ENCODE measurements at regions not wholly inside any gene's neighbourhood (a gene's known extent, or its start where the extent isn't known, plus 50 kb on each side); places are given as distances from the start of the nearest gene placed in this dataset.

- no peak for TF ChIP-seq ESRRG (CRISPR knock-in tag; IDR thresholded peaks at IDR 0.05)
- peak; percentile 73; the same call in 1 of the 2 replicates for TF ChIP-seq TCF4 (CRISPR knock-in tag; IDR thresholded peaks at IDR 0.05; ENCODE audit: borderline replicate concordance)
Measured at GRCh38 chr18:55794288-55795052, 206.5 kb upstream of the TCF4 start.

DNA sequence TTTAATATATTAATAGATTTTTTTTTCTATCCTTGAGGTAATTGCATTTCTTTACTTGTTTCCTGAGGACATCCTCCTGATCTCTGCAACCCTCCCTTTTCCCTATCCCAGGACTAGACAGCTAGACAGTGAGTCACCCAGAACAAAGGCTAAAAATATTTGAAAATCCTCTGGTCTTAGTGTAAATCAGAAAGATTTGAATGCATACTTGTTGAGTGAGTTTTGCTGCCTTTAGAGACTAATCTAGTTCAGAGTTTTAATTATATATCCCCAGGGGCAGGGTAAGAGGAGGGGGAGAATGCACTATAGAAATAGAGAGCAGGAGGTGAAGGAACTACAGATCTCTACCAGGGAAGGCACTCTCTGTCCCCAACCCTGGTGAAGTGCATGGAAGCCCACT is 202.3 kb upstream of the TCF4 start:
- ATAC-seq: peak; percentile 96
- peak; percentile 65 for TF ChIP-seq ISL1 (CRISPR knock-in tag; IDR thresholded peaks at IDR 0.05)
- no peak for TF ChIP-seq ZNF8 (CRISPR knock-in tag; IDR thresholded peaks at IDR 0.05)

More at GRCh38 chr18:55794288-55795052, 206.5 kb upstream of the TCF4 start:
- peak; percentile 60 for ATAC-seq

- no peak for ATAC-seq
- TF ChIP-seq CSDC2 (CRISPR knock-in tag; IDR thresholded peaks at IDR 0.05) (no peak), ESRRG (CRISPR knock-in tag; IDR thresholded peaks at IDR 0.05) (no peak), ISL1 (CRISPR knock-in tag; IDR thresholded peaks at IDR 0.05) (peak; percentile 67; the same call in 1 of the 2 replicates), TSHZ2 (CRISPR knock-in tag; IDR thresholded peaks at IDR 0.05) (no peak)
Measured at GRCh38 chr18:55787536-55788073, 199.6 kb upstream of the TCF4 start.

- TF ChIP-seq TCF4 (CRISPR knock-in tag; IDR thresholded peaks at IDR 0.05; ENCODE audit: borderline replicate concordance) (no peak), ZFP30 (CRISPR knock-in tag; IDR thresholded peaks at IDR 0.05) (no peak), GLIS3 (CRISPR knock-in tag; IDR thresholded peaks at IDR 0.05) (no peak), TSHZ2 (CRISPR knock-in tag; IDR thresholded peaks at IDR 0.05) (no peak), ARNTL (CRISPR knock-in tag; IDR thresholded peaks at IDR 0.05; ENCODE audit: borderline replicate concordance, low read depth) (no peak), POU6F1 (CRISPR knock-in tag; IDR thresholded peaks at IDR 0.05; ENCODE audit: borderline replicate concordance, low read depth) (no peak), ZNF565 (CRISPR knock-in tag; conservative IDR thresholded peaks at IDR 0.05; ENCODE audit: low read depth) (no peak), ZNF8 (CRISPR knock-in tag; IDR thresholded peaks at IDR 0.05) (no peak)
- TF ChIP-seq, protein P1, sequence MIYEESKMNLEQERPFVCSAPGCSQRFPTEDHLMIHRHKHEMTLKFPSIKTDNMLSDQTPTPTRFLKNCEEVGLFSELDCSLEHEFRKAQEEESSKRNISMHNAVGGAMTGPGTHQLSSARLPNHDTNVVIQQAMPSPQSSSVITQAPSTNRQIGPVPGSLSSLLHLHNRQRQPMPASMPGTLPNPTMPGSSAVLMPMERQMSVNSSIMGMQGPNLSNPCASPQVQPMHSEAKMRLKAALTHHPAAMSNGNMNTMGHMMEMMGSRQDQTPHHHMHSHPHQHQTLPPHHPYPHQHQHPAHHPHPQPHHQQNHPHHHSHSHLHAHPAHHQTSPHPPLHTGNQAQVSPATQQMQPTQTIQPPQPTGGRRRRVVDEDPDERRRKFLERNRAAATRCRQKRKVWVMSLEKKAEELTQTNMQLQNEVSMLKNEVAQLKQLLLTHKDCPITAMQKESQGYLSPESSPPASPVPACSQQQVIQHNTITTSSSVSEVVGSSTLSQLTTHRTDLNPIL (CRISPR knock-in tag; IDR thresholded peaks at IDR 0.05; ENCODE audit: low read depth): no peak
- no peak for ATAC-seq
Measured at GRCh38 chr18:55786651-55787272, 198.8 kb upstream of the TCF4 start.

DNA sequence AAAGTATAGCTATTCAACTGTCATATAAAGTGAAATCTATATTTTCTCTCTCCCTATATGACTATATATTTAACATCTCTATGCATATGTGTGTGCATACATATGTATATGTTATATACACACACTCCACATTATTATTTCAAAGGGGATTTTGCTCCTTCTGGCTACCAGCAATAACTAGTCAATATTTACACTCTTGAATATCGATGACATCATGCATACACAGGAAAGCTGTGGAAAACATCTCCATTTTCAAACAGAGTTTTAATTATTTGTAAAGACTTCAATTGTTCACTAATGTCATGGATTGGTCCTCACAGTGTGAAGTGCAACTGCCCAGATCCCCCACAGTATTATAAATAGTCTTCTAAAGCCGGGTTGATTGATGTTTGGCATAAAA is 195.9 kb upstream of the TCF4 start:
- no peak for ATAC-seq
- TF ChIP-seq POU6F1 (CRISPR knock-in tag; IDR thresholded peaks at IDR 0.05; ENCODE audit: borderline replicate concordance, low read depth) (no peak), TCF4 (CRISPR knock-in tag; IDR thresholded peaks at IDR 0.05; ENCODE audit: borderline replicate concordance) (no peak), OSR1 (CRISPR knock-in tag; IDR thresholded peaks at IDR 0.05) (no peak), ISL1 (CRISPR knock-in tag; IDR thresholded peaks at IDR 0.05) (no peak), ZFP3 (CRISPR knock-in tag; IDR thresholded peaks at IDR 0.05) (no peak), RARB (CRISPR knock-in tag; IDR thresholded peaks at IDR 0.05) (no peak), ZNF8 (CRISPR knock-in tag; IDR thresholded peaks at IDR 0.05) (no peak), ZNF565 (CRISPR knock-in tag; conservative IDR thresholded peaks at IDR 0.05; ENCODE audit: low read depth) (no peak)
- TF ChIP-seq, protein P2, sequence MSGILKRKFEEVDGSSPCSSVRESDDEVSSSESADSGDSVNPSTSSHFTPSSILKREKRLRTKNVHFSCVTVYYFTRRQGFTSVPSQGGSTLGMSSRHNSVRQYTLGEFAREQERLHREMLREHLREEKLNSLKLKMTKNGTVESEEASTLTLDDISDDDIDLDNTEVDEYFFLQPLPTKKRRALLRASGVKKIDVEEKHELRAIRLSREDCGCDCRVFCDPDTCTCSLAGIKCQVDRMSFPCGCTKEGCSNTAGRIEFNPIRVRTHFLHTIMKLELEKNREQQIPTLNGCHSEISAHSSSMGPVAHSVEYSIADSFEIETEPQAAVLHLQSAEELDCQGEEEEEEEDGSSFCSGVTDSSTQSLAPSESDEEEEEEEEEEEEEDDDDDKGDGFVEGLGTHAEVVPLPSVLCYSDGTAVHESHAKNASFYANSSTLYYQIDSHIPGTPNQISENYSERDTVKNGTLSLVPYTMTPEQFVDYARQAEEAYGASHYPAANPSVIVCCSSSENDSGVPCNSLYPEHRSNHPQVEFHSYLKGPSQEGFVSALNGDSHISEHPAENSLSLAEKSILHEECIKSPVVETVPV (CRISPR knock-in tag; IDR thresholded peaks at IDR 0.05): no peak
- TF ChIP-seq, protein P1 (CRISPR knock-in tag; IDR thresholded peaks at IDR 0.05; ENCODE audit: low read depth): no peak

Measured in SK-N-SH treated with all-trans-retinoic acid at 6 μM for 48 hours (cell line).